ENCODE measurements at regions not wholly inside any gene's neighbourhood (a gene's known extent, or its start where the extent isn't known, plus 50 kb on each side); places are given as distances from the start of the nearest gene placed in this dataset.

- ChIA-PET POLR2A (ENCODE audit: unreplicated experiment) (no interaction called here), CTCF (no interaction called here)
- Histone ChIP-seq H3K4me3 (no peak overlapping the region), H3K27me3 (ENCODE audit: insufficient read depth, low read depth) (no peaks in the 10 kb centered on the region), H3K4me2 (no peak overlapping the region), H3K4me1 (replicated peaks; ENCODE audit: insufficient read depth) (peaks cover 94% of the 10 kb centered on the region), H2AFZ (no peak overlapping the region), H3K27ac (no peak overlapping the region), H4K20me1 (ENCODE audit: insufficient read depth) (no peaks in the 10 kb centered on the region), H3K9me2 (ENCODE audit: insufficient read depth) (no peaks in the 10 kb centered on the region), H3K79me2 (ENCODE audit: low read depth) (no peaks in the 10 kb centered on the region), H3F3A (ENCODE audit: insufficient read depth, low read depth) (peaks cover 54% of the 10 kb centered on the region), H3K36me3 (ENCODE audit: low read depth) (no peaks in the 10 kb centered on the region), H3K9me3 (ENCODE audit: insufficient read depth, low read depth) (no peaks in the 10 kb centered on the region)
- DNase-seq = no peak
- no TSS peak for BruUV-seq (replicated peaks)
- intact Hi-C loops (cut with micrococcal nuclease; ENCODE audit: unreplicated experiment) = loop anchor here (5.0 kb wide), 3 partner anchors 132 to 307 kb away; no protein-coding TSS in a partner anchor
- TF ChIP-seq CTCF (conservative IDR thresholded peaks at IDR 0.05) (no peak), EZH2 (IDR thresholded peaks at IDR 0.05; ENCODE audit: low read depth) (no peak)
Observed at GRCh38 chr10:78929541-78929940, 139.2 kb upstream of the ZMIZ1 start.

- H3K27me3 ChIP-seq (ENCODE audit: insufficient read depth, low read depth) = no peaks in the 10 kb centered on the region
- ChIA-PET CTCF (no interaction called here), POLR2A (ENCODE audit: unreplicated experiment) (interaction anchor here (0.6 kb wide), 1 partner anchor 16 kb away, joined by 5 read pairs; no protein-coding TSS in a partner anchor)
- no peaks in the 10 kb centered on the region for H3K9me2 ChIP-seq (ENCODE audit: insufficient read depth)
- no peak overlapping the region for H2AFZ ChIP-seq
- peaks cover 40% of the 10 kb centered on the region for H3F3A ChIP-seq (ENCODE audit: insufficient read depth, low read depth)
- peak; percentile 79 to 82 for DNase-seq
- no TSS peak for BruUV-seq (replicated peaks)
- intact Hi-C loops (cut with micrococcal nuclease; ENCODE audit: unreplicated experiment) = no loop called here
- no peaks in the 10 kb centered on the region for H4K20me1 ChIP-seq (ENCODE audit: insufficient read depth)
- H3K4me3 ChIP-seq = no peak overlapping the region
- H3K4me1 ChIP-seq (replicated peaks; ENCODE audit: insufficient read depth) = peaks cover 87% of the 10 kb centered on the region
- no peak for TF ChIP-seq CTCF (conservative IDR thresholded peaks at IDR 0.05)
- no peak for TF ChIP-seq EZH2 (IDR thresholded peaks at IDR 0.05; ENCODE audit: low read depth)
- no peaks in the 10 kb centered on the region for H3K9me3 ChIP-seq (ENCODE audit: insufficient read depth, low read depth)
- H3K36me3 ChIP-seq (ENCODE audit: low read depth) = no peaks in the 10 kb centered on the region
- no peaks in the 10 kb centered on the region for H3K79me2 ChIP-seq (ENCODE audit: low read depth)
- H3K27ac ChIP-seq = peak overlapping the region; percentile 50
- H3K4me2 ChIP-seq = peak overlapping the region; percentile 49
Observed at GRCh38 chr10:78931321-78932053, 137.3 kb upstream of the ZMIZ1 start.

GRCh38 chr10:78932054-78932386 lies 136.7 kb upstream of the ZMIZ1 start:
- BruUV-seq (replicated peaks) = no TSS peak
- no peak for TF ChIP-seq CTCF (conservative IDR thresholded peaks at IDR 0.05)
- TF ChIP-seq EZH2 (IDR thresholded peaks at IDR 0.05; ENCODE audit: low read depth) = no peak
- no peaks in the 10 kb centered on the region for H3K36me3 ChIP-seq (ENCODE audit: low read depth)
- no peak overlapping the region for H2AFZ ChIP-seq
- POLR2A ChIA-PET (ENCODE audit: unreplicated experiment) = interaction anchor here (0.6 kb wide), 2 partner anchors 15 to 367 kb away, joined by 4 to 5 read pairs; no protein-coding TSS in a partner anchor
- no peak overlapping the region for H3K4me3 ChIP-seq
- intact Hi-C loops (cut with micrococcal nuclease; ENCODE audit: unreplicated experiment) = no loop called here
- H3K27me3 ChIP-seq (ENCODE audit: insufficient read depth, low read depth) = no peaks in the 10 kb centered on the region
- DNase-seq = no peak
- peaks cover 35% of the 10 kb centered on the region for H3F3A ChIP-seq (ENCODE audit: insufficient read depth, low read depth)
- CTCF ChIA-PET = no interaction called here
- H3K9me3 ChIP-seq (ENCODE audit: insufficient read depth, low read depth) = no peaks in the 10 kb centered on the region
- H3K27ac ChIP-seq = peak overlapping the region; percentile 50
- H3K4me2 ChIP-seq = peak overlapping the region; percentile 20
- no peaks in the 10 kb centered on the region for H4K20me1 ChIP-seq (ENCODE audit: insufficient read depth)
- H3K79me2 ChIP-seq (ENCODE audit: low read depth) = no peaks in the 10 kb centered on the region
- H3K9me2 ChIP-seq (ENCODE audit: insufficient read depth) = no peaks in the 10 kb centered on the region
- H3K4me1 ChIP-seq (replicated peaks; ENCODE audit: insufficient read depth) = peaks cover 82% of the 10 kb centered on the region

Measured in PC-9 (cell line).